HG03108 (cell line): ENCODE measurements at regions not wholly inside any gene's neighbourhood (a gene's known extent, or its start where the extent isn't known, plus 50 kb on each side); places are given as distances from the start of the nearest gene placed in this dataset.
"Not testable (repeated sequence)": the region's sequence is repeated elsewhere in the genome, so short reads cannot be mapped to it uniquely, and the experiment has no call there.

Source experiments
- ATAC-seq: cut with Tn5 transposase; IDR thresholded peaks from one replicate; pipeline ENCODE4 v1.9.1; 2021; ENCODE audit warnings: moderate library complexity; ENCODE audit not compliant: unreplicated experiment

DNA sequence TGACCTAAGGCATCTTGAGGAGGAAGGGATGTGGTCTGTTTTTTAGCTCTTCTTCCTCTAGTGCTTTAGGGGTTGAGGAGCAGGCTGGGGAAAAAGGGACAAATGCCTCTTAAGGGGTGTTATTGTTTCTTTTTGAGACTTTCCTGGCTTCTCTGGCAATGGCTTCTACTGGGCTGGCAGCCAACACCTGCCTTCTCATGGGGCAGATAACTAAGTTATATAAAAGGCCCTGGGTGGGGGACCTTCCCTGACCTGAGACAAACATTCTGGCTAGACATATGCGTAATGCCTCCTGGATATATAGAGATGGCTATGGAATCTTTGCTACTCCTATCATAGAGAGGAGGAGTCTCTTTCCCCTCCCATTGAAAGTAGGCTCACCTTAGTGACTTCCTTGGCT, 179.2 kb upstream of the PROK2 start:
- no peak for ATAC-seq

DNA sequence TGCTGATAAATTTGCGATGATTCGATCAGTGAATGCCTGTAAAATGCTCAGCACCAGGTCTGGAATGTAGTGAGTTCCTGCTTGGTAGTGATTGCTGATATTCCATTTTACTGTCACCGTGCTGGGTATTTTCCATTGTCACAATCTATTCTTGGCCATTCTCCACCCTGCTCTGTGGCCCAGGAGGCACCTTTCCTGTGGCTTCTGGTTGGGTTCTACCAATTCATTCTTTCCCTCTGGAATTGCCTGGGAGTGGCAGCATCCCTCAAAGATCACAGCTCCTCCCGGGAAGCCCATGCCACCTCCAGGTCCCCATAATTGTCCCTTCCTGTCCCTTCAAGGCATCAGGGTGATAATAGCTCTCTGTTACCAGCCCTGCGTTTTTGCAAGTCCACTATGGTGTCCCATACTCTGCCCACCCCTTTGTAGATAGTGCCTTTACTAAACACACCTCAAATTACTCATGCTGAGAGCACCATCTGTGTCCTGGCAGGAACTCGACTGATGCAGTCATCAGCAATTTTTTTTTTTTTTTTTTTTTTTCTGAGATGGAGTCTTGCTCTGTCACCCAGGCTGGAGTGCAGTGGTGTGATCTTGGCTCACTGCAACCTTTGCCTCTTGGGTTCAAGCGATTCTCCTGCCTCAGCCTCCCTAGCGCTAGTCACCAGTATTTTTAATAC, 177.8 kb upstream of the PROK2 start:
- ATAC-seq, result no peak

DNA sequence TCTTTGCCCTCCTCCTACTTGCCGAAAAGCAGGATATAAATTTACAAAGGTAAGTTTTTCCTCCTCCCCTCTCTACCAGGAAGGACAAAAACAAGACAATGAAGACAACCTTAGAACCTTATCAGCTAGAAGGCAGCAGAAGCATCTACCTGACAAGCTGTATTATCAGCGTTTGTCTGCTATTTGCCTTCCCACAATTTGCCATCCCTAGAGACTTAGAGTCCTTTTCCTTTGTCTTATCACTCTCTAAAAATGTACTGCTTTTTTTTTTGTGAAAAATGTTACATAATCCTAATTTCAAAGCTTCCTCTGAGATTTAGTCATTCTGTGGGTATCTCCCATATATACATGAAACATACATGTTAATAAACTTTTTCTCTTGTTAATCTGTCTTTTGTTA, 176.9 kb upstream of the PROK2 start:
- no peak for ATAC-seq

DNA sequence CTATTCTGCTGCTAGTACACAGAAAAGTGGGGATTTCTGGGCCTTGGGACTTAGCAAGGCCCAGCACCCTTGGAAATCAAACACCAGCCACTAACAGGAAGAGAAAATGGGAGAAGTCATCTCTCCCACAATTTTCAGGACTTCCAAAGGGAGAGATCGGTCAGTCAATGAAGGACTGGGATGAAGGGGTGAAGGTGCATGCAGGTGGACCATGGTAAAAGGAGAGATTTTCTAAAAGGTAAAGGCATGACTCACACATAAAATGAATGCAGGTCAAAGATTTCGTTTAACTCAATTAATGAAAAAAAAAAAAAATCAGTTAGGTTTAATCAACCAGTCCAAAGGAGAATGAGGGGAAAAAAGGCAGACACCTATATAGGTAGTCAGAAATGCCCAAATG, 176.4 kb upstream of the PROK2 start:
- no peak for ATAC-seq

DNA sequence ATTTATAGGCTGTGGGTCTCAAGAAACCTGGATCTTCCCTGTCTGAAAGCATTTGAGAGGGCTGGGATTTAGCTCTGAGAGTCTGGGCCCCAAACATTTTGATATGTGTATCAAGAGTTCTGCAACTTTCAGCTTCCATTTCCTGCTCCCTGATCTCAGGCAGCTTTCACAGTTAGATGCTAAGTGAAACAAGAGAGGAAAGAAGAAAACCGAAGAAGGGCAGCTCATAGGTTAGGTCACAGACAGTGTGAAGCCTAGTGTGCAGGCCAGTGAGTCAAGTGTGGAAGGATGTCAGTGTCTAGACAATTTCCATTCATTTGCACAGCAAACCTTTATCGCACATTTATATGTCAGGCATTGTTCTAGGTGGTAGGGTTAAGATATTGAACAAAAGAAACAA, 173.6 kb upstream of the PROK2 start:
- ATAC-seq, result no peak

DNA sequence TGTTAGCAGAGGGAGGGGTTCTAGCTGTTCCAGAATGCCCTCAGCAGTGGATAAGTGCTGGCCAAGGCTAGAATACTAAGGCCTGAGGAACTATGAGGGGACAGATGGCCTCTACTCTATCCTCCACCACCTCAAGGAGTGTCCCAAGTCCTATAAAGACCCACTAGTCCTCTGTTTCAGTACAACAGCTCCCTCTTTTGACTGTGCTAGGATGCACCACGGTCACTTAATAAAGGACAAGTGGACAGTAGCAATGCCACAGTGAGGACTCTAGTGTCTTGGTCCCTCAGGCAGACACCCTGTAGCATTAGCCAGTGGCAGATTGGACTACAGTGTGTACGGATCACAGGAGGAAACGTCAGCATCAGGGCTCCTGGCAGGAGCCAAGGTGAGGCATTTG, 171.8 kb upstream of the PROK2 start:
- no peak for ATAC-seq

DNA sequence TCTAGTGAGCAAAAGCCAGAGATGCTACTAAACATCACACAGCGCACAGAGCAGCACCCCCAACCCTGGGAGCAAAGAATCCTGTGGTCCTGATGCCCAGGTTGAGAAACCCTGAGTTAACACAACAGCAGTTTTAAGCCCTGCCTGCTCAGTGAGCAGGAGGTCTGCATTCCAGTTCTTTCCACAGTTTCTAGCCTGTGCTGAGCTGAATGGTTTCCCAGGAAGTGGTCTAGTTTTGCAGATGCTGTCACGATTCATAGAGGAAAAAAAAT, 171.1 kb upstream of the PROK2 start:
- no peak for ATAC-seq

DNA sequence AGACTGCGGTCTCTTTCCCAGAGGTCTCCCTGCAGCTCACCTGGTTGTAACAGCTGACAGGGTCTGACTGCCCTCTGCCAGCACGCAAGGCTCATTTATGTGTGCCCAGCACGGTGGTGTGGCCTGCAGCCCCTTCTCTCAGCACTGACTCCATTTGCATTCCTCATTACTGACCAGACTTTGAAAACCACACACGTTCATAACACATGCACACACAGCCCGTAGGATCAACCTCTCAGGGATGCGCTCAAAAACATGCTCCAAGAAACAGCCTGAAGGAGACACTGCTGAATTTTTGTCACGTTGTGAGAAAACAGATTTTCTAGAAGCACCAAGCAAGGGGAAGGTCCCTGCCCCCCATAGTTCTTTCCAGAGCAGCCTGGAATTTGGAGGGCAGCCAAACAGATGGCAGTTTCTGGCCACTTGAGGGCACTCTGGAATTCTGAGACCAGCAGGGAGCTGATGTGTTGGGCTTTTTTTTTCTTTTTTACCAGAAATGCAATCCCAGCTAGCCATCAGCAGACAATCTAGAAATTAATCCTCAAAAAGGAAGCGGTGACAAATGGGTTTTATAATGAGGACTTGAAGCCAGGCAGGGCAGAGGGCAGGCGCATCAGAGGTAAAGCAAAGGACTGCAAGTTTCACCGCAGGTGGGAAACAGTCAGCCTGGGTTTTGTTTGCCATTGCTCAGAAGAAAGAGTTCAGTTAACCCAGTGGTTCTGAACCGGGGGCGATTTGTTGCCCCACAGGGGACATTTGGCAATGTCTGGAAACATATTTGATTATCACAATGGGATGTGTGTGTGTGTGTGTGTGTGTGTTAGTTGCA, 170.5 kb upstream of the PROK2 start:
- ATAC-seq, result no peak

DNA sequence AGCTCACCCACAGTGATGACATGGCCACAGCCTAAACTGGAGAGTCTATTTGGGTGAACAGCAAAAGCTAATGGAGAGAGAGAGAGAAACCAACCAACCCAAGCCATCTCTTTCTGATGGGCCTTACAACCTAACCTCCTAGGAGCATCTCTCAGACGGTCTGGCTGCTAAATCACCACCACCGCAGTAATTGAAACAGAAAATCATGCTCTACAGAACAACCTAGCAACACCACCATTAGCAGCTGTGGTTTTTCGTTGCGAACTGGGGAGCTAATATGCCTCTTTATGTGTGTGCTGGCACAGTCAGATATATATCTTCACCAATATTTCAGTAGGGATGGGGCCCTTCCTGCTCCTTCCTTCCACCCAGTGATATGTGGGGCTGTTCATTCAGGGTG, 166.9 kb upstream of the PROK2 start:
- no peak for ATAC-seq

DNA sequence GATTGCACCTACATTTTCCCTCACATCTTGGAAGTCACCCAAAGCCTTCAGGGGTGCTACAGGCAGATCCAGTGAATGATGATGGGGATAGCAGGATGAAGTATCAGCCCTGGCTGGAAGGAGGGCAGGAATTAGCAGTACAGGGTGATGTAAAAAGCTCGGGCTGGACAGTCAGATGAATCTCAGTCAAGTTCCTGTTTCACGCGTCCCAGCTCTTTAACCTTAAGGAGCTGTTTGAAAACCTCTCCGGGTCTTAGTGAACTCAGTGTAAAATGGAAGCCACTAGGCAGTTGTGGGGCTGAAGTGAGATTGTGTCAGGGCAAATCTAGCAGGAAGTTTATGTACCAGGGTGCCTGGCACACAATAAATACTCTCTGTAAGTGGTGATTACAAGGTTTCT, 166.4 kb upstream of the PROK2 start:
- no peak for ATAC-seq

DNA sequence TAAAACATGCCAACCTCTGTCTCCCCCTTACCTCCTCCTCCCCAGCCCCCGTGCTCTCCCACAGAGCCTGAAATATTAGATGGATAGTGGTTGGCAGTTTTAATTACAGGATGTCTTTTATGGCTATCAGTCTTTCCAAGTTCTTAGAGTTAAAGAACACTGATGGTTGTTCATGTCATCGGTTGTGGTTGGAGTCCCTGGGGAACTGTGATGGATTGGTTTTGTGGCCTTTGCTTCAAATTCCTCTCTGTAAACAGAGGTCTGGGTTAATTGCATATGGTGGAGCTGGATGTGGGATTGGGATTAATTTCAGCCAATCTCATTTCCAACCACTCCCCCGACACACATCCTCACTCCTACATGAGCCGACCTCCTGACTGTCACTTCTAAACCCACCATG, 164.5 kb upstream of the PROK2 start:
- no peak for ATAC-seq

DNA sequence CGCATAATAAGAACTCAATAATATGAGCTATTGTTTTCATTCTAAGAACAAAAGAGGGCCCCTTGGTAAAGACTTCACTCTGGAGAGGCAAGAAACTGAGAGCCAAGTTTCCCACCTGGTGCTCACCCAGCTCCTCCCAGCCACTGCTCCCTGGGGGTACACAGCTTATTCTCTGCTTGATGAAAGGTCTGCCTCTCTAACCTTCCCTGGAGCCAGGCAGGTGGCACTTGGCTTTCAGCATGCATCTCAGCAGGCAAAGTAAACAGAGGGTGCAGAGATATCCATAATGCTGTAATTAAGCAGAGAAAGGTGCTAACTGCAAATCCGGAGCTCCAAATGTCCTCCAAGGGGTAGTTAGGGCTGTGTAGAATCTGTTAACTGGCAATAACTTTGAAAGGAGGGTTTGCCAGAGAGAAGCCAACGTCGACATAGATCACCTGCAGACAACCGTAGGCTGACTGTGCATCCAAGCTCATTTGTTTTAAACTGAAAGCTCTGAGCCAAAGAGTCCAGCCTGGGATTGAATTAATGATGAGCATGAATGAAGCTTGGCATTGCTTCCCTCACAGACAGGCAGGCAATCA, 159.6 kb upstream of the PROK2 start:
- no peak for ATAC-seq

DNA sequence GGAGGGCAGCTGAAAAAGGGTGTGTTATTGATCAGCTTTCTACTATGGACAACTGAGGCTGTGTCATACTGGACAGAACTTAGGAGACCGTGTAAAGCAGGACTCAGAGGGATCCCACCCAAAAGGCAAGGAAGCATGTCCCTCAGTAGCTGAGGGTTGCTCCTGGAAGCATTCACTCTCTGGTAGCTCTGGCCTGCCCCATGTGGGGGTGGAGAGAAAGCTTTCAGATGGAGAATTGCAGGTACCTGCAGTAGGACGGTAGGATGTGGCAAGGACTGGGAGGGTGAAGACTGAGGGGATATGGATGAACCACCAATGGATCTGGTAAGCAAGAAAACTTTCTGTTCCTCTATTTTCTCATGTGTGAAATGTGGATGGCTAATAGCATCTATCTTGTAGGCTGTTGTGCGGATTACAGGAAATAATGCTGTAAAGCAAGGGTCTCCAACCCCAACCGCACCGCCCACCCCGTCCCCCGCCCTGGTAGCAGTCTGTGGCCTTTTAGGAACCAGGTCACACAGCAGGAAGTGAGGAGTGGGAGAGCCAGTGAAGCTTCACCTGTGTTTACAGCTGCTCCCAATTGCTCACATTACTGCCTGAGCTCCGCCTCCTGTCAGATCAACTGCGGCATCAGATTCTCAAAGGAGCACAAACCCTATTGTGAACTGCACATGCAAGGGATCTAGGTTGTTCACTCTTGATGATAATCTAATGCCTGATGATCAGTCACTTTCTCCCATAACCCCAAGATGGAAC, 157.7 kb upstream of the PROK2 start:
- ATAC-seq, result no peak

DNA sequence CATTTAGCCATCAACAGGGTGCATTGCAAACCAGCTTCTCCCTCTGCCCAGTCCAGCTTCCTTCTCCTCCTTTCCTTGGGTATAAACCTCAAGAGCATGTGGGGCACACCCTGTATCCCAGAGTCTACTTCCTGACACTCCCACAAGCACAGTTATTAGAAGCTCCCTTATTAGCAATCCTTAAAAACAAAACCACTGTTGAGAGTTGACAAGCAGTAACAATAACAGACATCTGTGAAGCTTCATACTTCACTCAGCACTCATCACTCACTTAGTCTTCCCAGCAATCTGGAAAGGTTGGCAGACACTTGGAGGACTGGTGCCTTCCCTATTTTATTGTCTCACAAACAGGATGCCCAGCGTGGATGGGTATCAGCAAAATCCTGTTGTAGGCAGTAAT, 155.5 kb upstream of the PROK2 start:
- ATAC-seq, result no peak

DNA sequence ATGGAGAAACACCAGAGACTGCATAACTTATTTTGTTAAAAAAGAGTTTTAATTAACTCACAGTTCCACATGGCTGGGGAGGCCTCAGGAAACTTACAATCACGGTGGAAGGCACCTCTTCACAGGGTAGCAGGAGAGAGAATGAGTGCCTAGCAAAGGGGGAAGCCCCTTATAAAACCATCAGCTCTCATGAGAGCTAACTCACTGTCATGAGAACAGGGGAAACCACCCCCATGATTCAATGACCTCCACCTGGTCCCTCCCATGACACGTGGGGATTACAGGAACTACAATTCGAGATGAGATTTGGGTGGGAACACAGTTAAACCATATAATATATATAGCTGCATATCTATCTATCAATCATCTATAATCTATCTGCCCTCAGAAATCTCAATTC, 153.1 kb upstream of the PROK2 start:
- ATAC-seq, result not testable (repeated sequence)

DNA sequence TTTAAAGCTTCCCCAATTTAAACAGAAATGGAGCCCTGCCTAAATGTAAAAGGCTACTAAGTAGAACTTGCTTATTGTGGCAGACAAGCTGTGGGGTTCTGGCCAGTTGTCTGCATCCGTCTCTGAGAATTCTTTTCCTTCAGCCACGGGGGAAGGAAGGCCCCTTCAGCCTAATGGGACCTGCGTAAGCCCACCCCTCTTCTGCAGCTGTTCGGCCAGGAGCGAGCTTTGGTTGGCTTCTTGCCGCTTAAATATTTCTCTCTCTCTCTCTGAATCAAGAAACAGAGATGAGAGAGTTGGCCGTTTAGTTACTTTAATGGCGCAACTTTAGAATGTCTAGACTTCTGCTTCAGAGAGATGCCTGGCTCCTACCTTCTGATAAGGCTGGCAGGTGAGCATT, 151.7 kb upstream of the PROK2 start:
- ATAC-seq, result no peak

DNA sequence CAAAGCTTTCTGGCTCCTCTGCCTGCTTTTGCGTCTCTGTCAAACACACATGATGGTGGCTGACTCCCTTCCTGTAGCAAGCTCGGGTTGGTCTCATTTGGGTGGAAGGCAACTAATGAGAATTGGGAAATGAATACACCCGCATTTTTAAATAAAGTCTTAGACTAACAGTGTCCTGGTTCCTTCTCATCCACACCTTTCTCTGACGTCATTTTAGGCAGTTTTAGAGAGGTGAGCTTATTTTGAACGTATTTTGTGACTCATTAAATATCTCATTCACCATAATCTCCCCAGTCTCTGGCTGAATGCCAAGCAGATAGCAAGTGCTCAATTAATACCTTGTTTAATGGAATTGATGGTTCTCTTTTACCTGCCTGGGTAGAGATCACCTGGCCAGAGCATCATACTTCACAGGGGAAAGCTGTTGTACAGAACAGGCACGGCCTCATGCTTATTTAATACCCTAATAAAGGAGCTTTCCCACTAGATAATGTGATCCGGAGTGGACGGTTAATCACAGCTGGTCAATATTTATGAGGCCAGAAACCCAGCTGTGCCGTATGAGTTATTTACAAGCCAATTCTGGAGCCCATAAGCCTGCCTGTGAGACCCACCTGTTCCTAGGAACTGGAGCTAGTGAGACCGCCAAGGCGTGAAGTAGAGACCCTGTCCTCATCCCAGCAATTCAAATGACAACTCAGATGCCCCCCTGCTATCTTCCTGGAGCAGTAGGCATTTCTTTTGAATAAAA, 149.7 kb upstream of the PROK2 start:
- ATAC-seq, result no peak

DNA sequence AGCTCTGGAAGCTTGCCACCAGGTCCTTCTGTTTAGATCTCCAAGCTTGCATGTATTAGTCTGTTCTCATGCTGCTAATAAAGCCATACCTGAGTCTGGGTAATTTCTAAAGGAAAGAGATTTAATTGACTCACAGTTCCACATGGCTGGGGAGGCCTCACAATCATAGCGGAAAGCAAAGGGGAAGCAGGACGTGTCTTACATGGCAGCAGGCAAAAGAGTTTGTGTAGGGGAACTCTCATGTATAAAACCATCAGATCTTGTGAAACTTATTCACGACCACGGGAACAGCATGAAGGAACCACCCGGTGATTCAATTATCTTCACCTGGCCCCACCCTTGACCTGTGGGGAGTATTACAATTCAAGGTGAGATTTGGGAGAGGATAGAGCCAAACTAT, 147.0 kb upstream of the PROK2 start:
- no peak for ATAC-seq

DNA sequence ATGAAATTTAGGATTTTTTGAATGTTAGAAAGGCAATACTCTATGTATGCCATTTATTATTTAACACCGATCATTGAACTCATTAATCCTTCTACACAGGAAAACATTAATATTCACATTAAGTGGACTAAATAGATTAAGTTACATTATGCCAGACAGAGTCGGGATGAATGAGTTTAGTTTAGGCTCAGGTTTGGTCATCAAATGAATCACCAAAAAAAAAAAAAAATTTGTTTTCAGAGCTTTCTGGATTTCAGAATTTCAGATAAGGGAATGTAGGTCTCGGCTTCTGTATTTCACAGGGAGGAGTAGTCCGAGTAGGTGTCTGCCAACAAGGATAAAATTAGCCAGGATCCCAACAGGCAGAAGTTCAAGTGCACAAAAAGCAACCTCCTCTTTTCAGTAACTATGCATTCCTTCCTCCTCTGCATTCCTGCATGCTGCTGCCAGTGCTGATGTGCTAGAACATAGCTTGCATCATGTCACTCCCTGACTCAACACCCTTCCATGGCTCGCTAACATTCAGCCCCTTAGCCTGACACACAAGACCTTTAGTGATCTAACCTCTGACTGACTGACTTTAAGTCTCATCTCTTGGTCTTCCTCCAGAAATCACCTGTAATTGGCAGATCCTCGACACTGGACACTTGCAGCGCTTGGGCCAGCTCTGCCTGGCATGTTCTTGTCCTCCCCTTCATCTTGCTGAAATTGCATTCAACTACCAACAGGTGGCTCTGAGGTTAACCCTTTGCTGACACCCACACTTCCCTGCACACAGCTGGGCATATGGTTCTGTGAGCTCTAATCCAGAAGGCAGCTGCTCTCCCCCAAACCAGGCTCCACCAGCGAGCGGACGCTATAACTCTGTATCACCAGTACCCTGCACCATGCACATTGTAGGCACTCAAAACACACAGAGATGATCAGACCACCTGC, 145.4 kb upstream of the PROK2 start:
- ATAC-seq, result no peak

DNA sequence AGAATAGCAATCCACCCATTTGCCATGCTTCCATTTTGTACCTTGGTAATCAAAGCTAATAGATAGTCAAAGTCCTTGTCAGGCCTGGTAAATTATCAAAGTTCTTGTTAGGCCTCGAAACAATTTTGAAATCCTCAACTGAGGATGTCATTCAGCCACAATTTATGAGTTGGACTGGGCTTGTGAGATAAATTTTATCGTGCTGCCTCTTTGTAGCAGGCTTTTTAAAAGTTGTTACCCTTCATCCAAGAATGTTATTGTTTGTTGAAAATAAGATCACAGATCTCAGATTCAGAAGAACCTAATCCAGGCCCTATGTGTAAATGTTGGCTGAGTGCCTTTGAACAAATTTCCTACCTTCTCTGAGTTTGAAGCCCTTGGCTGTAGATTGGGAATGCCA, 143.3 kb upstream of the PROK2 start:
- no peak for ATAC-seq
